ENCODE measurements at regions not wholly inside any gene's neighbourhood (a gene's known extent, or its start where the extent isn't known, plus 50 kb on each side); places are given as distances from the start of the nearest gene placed in this dataset.

DNA sequence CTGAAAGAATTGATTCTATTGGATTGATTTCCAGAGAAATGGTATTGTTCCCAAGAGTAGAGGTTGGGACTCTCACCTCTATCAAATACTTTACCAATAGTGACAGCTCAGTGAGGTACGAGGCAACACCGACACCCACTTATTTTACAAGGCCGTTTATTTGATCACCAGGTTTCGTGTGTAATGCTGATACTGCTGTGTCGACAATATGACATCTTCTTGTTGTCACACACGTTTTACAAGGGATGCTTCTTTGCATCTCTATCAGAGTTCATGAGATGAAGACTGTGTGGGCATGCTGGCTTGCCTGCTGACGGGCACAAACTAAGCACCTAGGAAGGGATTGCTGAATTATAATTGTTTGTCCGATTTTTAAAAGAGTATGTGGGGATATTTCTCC lies 217.8 kb upstream of the EGLN3 start:
- TF ChIP-seq YY1 (IDR thresholded peaks at IDR 0.05; ENCODE audit: low read depth) = no peak
- no peak for TF ChIP-seq ZBTB7A (IDR thresholded peaks at IDR 0.05; ENCODE audit: low read depth)
- no peak for TF ChIP-seq EP300 (IDR thresholded peaks at IDR 0.05; ENCODE audit: borderline replicate concordance)

DNA sequence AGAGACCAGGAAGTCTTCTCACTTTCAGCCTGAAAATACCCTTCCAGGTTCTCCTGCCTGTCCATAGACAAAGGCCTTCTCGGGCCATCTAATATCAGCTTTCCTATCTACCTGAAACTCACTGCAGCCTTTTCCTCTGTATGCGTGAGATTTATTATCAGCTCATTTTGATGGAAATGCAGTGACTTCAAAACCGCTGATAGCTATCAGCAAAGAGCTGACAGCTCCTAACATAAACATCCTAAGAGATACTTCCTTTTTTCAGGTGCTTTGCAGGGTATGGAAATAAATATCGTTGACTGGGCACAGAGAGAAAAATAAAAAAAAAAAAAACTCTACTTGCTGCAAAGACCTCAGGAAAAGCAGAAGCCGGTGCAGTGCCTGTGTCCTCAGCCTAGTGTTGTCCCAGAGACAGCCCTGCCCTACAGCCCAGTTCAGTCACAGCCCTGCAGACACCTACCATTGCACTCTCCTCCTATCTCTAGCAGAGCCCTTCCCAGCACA lies 215.0 kb upstream of the EGLN3 start:
- TF ChIP-seq FOXM1 (IDR thresholded peaks at IDR 0.05; ENCODE audit: borderline replicate concordance, low read depth) = no peak
- no peak for TF ChIP-seq NFIC (IDR thresholded peaks at IDR 0.05)
- no peak for TF ChIP-seq TCF12 (IDR thresholded peaks at IDR 0.05; ENCODE audit: low read depth)

DNA sequence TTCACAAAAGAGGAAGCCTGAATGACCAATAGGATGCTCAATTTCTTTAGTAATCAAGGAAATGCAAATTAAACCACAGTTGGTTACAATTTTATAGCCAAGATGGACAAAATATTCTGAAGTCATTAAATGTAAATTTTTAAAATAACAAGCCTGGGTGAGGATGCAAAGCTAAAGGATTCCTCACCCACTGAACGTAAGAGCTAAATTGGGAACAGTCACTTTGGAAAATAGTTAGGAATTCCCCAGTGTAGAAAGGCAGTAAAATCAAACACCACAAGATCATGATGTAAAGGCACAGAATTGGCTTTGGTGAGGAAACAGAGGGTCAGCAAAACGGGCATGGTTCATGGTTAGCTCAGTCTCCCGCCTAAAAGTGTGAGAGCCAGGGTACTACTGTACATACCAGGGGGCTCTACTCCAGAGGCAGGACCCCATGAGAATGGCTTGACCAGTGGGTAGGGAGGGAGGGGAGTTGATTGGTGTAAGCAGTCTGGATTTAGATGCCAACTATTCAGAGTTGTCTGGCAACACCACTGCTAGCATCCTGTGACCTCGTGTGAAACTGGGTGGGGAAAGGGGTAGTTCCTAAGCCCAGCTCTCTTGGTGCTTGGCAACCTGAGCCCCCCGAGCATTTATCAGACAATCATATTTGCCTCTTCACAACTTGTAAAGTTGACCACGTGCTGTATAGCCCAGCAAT lies 213.4 kb upstream of the EGLN3 start:
- TF ChIP-seq, protein P1, sequence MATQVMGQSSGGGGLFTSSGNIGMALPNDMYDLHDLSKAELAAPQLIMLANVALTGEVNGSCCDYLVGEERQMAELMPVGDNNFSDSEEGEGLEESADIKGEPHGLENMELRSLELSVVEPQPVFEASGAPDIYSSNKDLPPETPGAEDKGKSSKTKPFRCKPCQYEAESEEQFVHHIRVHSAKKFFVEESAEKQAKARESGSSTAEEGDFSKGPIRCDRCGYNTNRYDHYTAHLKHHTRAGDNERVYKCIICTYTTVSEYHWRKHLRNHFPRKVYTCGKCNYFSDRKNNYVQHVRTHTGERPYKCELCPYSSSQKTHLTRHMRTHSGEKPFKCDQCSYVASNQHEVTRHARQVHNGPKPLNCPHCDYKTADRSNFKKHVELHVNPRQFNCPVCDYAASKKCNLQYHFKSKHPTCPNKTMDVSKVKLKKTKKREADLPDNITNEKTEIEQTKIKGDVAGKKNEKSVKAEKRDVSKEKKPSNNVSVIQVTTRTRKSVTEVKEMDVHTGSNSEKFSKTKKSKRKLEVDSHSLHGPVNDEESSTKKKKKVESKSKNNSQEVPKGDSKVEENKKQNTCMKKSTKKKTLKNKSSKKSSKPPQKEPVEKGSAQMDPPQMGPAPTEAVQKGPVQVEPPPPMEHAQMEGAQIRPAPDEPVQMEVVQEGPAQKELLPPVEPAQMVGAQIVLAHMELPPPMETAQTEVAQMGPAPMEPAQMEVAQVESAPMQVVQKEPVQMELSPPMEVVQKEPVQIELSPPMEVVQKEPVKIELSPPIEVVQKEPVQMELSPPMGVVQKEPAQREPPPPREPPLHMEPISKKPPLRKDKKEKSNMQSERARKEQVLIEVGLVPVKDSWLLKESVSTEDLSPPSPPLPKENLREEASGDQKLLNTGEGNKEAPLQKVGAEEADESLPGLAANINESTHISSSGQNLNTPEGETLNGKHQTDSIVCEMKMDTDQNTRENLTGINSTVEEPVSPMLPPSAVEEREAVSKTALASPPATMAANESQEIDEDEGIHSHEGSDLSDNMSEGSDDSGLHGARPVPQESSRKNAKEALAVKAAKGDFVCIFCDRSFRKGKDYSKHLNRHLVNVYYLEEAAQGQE (IDR thresholded peaks at IDR 0.05; ENCODE audit: low read depth) = no peak
- TF ChIP-seq TEAD4 (IDR thresholded peaks at IDR 0.05) (no peak), CEBPB (IDR thresholded peaks at IDR 0.05) (no peak), NFIC (IDR thresholded peaks at IDR 0.05) (no peak), RAD21 (IDR thresholded peaks at IDR 0.05; ENCODE audit: low read depth) (no peak), FOXM1 (IDR thresholded peaks at IDR 0.05; ENCODE audit: borderline replicate concordance, low read depth) (no peak), TAF1 (IDR thresholded peaks at IDR 0.05; ENCODE audit: low read depth) (no peak), EP300 (IDR thresholded peaks at IDR 0.05; ENCODE audit: borderline replicate concordance) (no peak), ZBTB7A (IDR thresholded peaks at IDR 0.05; ENCODE audit: low read depth) (no peak), CREB1 (IDR thresholded peaks at IDR 0.05; ENCODE audit: low read depth) (no peak), EGR1 (IDR thresholded peaks at IDR 0.05) (no peak)
- TF ChIP-seq, protein P2, sequence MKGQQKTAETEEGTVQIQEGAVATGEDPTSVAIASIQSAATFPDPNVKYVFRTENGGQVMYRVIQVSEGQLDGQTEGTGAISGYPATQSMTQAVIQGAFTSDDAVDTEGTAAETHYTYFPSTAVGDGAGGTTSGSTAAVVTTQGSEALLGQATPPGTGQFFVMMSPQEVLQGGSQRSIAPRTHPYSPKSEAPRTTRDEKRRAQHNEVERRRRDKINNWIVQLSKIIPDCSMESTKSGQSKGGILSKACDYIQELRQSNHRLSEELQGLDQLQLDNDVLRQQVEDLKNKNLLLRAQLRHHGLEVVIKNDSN (IDR thresholded peaks at IDR 0.05) = no peak
- TF ChIP-seq, protein P3, sequence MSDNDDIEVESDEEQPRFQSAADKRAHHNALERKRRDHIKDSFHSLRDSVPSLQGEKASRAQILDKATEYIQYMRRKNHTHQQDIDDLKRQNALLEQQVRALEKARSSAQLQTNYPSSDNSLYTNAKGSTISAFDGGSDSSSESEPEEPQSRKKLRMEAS (IDR thresholded peaks at IDR 0.05) = no peak

DNA sequence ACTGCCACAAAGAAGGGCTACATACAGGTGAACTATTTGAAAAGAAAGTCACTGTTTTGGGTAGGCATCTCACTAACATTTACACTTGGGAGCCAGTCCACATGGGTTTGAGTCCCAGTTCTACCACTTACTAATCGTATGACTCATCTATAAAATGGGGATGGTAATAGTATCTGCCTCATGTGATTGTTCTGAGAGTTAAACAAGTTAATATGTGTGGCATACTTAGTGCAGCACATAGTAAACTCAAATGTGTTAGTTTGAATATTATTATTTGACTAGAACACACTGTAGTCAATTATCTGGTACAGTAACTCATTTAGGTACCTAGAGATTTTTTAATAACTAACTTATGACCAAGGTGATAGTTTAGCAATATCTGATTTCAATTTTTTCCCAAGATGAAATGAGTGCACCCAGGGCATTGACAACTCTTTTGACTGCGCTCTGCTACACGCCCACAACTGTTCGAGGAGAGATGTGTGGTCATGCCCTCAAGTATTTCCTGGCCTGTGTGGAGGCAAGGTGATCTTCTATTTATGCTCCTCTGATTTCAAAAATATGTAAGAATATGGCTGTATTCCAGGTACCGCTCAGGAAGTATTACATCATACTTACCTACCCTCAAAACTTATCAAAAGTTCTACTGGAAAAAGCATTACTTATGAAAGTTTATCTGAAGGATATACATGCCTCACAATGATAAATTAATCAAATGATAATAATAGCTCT lies 210.6 kb upstream of the EGLN3 start:
- TF ChIP-seq EGR1 (IDR thresholded peaks at IDR 0.05) = no peak
- TF ChIP-seq, protein P1 (IDR thresholded peaks at IDR 0.05; ENCODE audit: low read depth) = no peak
- TF ChIP-seq EP300 (IDR thresholded peaks at IDR 0.05; ENCODE audit: borderline replicate concordance) = no peak
- no peak for TF ChIP-seq FOXM1 (IDR thresholded peaks at IDR 0.05; ENCODE audit: borderline replicate concordance, low read depth)
- TF ChIP-seq NFIC (IDR thresholded peaks at IDR 0.05) = no peak
- no peak for TF ChIP-seq ZBTB7A (IDR thresholded peaks at IDR 0.05; ENCODE audit: low read depth)
- no peak for TF ChIP-seq TAF1 (IDR thresholded peaks at IDR 0.05; ENCODE audit: low read depth)
- TF ChIP-seq RAD21 (IDR thresholded peaks at IDR 0.05; ENCODE audit: low read depth) = no peak
- no peak for TF ChIP-seq TCF12 (IDR thresholded peaks at IDR 0.05; ENCODE audit: low read depth)
- TF ChIP-seq YY1 (IDR thresholded peaks at IDR 0.05; ENCODE audit: low read depth) = no peak
- no peak for TF ChIP-seq CREB1 (IDR thresholded peaks at IDR 0.05; ENCODE audit: low read depth)
- TF ChIP-seq CEBPB (IDR thresholded peaks at IDR 0.05) = no peak
- TF ChIP-seq TEAD4 (IDR thresholded peaks at IDR 0.05) = no peak
- TF ChIP-seq, protein P2 (IDR thresholded peaks at IDR 0.05) = no peak
- TF ChIP-seq, protein P3 (IDR thresholded peaks at IDR 0.05) = no peak

DNA sequence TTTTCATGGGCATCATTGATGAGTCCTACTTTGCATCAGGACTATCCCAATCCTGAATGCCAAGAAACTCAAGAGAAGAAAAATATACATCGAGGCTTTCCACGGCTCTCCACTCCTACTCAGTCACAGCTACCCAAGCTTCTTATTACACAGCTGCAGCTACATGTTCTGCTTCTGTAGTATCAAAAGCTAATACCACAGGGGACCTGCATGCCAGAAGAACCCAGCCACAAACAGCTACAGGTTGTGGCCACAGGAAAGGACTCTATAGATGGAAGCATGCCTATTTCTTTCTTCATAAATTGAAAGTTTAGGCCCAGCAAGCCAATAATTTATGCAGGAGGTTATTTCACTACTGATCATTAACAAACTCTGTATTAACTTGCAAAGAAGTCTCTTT lies 209.7 kb upstream of the EGLN3 start:
- TF ChIP-seq CREB1 (IDR thresholded peaks at IDR 0.05; ENCODE audit: low read depth) (no peak), RAD21 (IDR thresholded peaks at IDR 0.05; ENCODE audit: low read depth) (no peak)

DNA sequence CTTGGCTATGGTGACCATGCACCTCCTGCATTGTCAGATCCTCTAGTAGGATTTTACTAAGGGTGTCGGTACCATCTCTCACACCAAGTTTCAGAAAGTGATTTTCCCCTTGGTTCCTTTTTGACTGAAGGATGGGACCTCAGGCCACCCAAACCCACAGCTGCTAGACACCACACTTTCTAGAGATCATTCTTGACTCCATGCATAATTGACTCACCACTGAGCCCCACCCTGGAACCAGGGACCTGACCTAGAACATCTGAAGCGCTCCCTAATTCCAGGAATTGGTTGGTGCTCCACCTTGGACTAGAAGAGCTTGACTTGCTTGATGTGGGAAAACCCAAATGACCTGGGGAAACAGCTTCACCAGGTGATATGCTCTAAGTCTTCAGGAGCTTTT lies 206.8 kb upstream of the EGLN3 start:
- no peak for TF ChIP-seq CREB1 (IDR thresholded peaks at IDR 0.05; ENCODE audit: low read depth)
- TF ChIP-seq, protein P1 (IDR thresholded peaks at IDR 0.05; ENCODE audit: low read depth) = no peak
